ENCODE measurements at regions not wholly inside any gene's neighbourhood (a gene's known extent, or its start where the extent isn't known, plus 50 kb on each side); places are given as distances from the start of the nearest gene placed in this dataset.

DNA sequence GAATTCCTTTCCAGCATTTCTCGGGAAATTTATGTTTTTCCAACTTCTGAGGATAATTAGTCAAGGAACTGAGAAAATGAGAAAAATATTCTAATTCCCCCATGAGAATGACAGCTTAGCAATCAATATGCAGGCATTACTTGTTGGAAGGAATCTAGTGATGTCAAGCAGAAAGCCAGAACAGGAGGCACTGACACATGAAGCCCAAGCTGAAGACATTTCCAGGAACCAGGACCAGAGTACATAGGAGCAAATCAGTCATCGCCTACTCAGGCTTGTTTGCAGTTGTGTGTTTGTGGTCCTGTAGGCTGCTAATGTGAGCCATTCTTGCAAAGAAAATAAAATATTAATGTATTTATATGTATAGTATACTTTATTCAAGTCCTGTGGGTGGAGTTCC is 89.7 kb downstream of the SALL1 start:
- no peak for DNase-seq (ENCODE audit: low read depth in 2 of 2)
- TF ChIP-seq, protein P1, sequence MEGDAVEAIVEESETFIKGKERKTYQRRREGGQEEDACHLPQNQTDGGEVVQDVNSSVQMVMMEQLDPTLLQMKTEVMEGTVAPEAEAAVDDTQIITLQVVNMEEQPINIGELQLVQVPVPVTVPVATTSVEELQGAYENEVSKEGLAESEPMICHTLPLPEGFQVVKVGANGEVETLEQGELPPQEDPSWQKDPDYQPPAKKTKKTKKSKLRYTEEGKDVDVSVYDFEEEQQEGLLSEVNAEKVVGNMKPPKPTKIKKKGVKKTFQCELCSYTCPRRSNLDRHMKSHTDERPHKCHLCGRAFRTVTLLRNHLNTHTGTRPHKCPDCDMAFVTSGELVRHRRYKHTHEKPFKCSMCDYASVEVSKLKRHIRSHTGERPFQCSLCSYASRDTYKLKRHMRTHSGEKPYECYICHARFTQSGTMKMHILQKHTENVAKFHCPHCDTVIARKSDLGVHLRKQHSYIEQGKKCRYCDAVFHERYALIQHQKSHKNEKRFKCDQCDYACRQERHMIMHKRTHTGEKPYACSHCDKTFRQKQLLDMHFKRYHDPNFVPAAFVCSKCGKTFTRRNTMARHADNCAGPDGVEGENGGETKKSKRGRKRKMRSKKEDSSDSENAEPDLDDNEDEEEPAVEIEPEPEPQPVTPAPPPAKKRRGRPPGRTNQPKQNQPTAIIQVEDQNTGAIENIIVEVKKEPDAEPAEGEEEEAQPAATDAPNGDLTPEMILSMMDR (IDR thresholded peaks at IDR 0.05; ENCODE audit: low read depth, low read length), result no peak
- H3K4me3 ChIP-seq (replicated peaks in 1 of 2; ENCODE audit: low read depth in 2 of 2, low read length in 2 of 2), result no peak overlapping the region

GRCh38 chr16:51057969-51058337 is 93.1 kb downstream of the SALL1 start:
- TF ChIP-seq, protein P1 (IDR thresholded peaks at IDR 0.05; ENCODE audit: low read depth, low read length), result no peak
- no peak overlapping the region for H3K4me3 ChIP-seq (replicated peaks in 1 of 2; ENCODE audit: low read depth in 2 of 2, low read length in 2 of 2)
- no peak for DNase-seq (ENCODE audit: low read depth in 2 of 2)

- no peak for DNase-seq (ENCODE audit: low read depth in 2 of 2)
- H3K4me3 ChIP-seq (replicated peaks in 1 of 2; ENCODE audit: low read depth in 2 of 2, low read length in 2 of 2), result no peak overlapping the region
- TF ChIP-seq, protein P1 (IDR thresholded peaks at IDR 0.05; ENCODE audit: low read depth, low read length), result no peak
These were observed 93.8 kb downstream of the SALL1 start for GRCh38 chr16:51057102-51057793.

DNA sequence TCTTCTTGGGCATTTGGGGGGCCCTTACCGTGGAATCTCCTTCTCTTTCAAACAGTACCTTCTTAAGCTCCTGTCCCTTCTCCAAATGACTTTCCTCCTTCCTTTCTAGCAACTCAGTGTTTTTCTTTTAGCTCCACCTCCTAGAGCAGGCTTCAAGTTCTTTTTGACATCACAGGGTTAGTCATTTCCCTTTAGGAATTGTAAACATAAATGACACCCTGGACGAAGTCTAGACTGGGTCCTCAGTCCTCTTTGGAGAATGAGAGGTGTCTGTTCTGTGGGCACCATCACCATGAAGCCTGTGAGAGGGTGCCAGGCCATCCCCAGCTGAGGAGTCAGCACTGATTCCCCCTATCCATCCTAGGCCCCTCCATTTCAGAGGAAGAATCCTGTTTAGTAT is 94.7 kb downstream of the SALL1 start:
- TF ChIP-seq, protein P1 (IDR thresholded peaks at IDR 0.05; ENCODE audit: low read depth, low read length), result no peak
- no peak for DNase-seq (ENCODE audit: low read depth in 2 of 2)
- H3K4me3 ChIP-seq (replicated peaks in 1 of 2; ENCODE audit: low read depth in 2 of 2, low read length in 2 of 2), result no peak overlapping the region

- H3K4me3 ChIP-seq (replicated peaks in 1 of 2; ENCODE audit: low read depth in 2 of 2, low read length in 2 of 2), result no peak overlapping the region
- TF ChIP-seq, protein P1 (IDR thresholded peaks at IDR 0.05; ENCODE audit: low read depth, low read length), result no peak
- no peak for DNase-seq (ENCODE audit: low read depth in 2 of 2)
These were observed 95.6 kb downstream of the SALL1 start for GRCh38 chr16:51055434-51055833.

DNA sequence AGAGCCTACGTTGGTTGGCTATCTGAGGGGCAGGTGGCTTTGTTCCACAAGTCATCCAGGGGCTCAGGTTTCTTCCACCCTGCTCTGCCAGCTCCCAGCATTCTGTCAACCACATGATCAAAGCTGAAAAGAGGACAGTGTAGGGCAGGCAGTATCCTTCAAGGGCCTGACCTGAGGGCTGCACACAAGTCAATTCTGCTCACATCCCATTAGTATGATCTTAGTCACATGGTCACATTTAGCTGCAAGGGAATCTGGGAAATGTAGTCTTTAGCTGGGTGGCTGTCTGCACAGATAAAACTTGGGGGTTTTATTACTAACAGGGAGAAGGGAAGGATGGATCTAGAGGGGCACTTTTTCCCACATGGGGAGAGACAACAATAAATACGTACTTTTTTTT is 97.3 kb downstream of the SALL1 start:
- TF ChIP-seq, protein P1 (IDR thresholded peaks at IDR 0.05; ENCODE audit: low read depth, low read length), result no peak
- no peak overlapping the region for H3K4me3 ChIP-seq (replicated peaks in 1 of 2; ENCODE audit: low read depth in 2 of 2, low read length in 2 of 2)
- no peak for DNase-seq (ENCODE audit: low read depth in 2 of 2)

GRCh38 chr16:51051671-51052070 is 99.4 kb downstream of the SALL1 start:
- no peak for DNase-seq (ENCODE audit: low read depth in 2 of 2)
- H3K4me3 ChIP-seq (replicated peaks in 1 of 2; ENCODE audit: low read depth in 2 of 2, low read length in 2 of 2), result no peak overlapping the region
- TF ChIP-seq, protein P1 (IDR thresholded peaks at IDR 0.05; ENCODE audit: low read depth, low read length), result no peak

Data from cardiac fibroblast (primary cell).